Calu3 (cell line): ENCODE measurements at regions not wholly inside any gene's neighbourhood (a gene's known extent, or its start where the extent isn't known, plus 50 kb on each side); places are given as distances from the start of the nearest gene placed in this dataset.

Experiments
- BruUV-seq: library from RNA; stranded (reverse); fragments of 400-500 nt; replicated peaks from 2 replicates; lab custom pipeline; 2021; lab: Mats Ljungman, UMichigan
- CTCF ChIA-PET: fragments of 300-600 bp; sonication (Branson Sonifier 250); formaldehyde crosslinking; loops from one replicate; lab custom pipeline; 2022; ENCODE audit warnings: antibody characterized with exemption; lab: Charles Lee
- DNase-seq: peaks from one replicate; pipeline ENCODE4 v3.0.0; 2022
- H3K27ac Mint-ChIP-seq: one replicate; pipeline ENCODE4 v1.8.0; 2022; ENCODE audit warnings: mixed read lengths; ENCODE audit not compliant: unreplicated experiment
- H3K27me3 Mint-ChIP-seq: one replicate; pipeline ENCODE4 v1.8.0; 2022; ENCODE audit warnings: mixed read lengths; ENCODE audit not compliant: unreplicated experiment
- H3K36me3 Mint-ChIP-seq: one replicate; pipeline ENCODE4 v1.8.0; 2022; ENCODE audit warnings: mild to moderate bottlenecking, moderate library complexity, mixed read lengths; ENCODE audit not compliant: insufficient read depth, unreplicated experiment
- H3K4me1 Mint-ChIP-seq: one replicate; pipeline ENCODE4 v1.8.0; 2022; ENCODE audit warnings: mild to moderate bottlenecking, low read depth, mixed read lengths; ENCODE audit not compliant: unreplicated experiment
- H3K4me3 Mint-ChIP-seq: one replicate; pipeline ENCODE4 v1.8.0; 2022; ENCODE audit warnings: mild to moderate bottlenecking, low read depth, moderate library complexity, mixed read lengths; ENCODE audit not compliant: unreplicated experiment
- H3K9me3 Mint-ChIP-seq: one replicate; pipeline ENCODE4 v1.8.0; 2022; ENCODE audit warnings: low read depth, mixed read lengths; ENCODE audit not compliant: unreplicated experiment
- CTCF ChIP-seq: fragments of 200-600 bp; IDR thresholded peaks from one replicate; pipeline ENCODE4 v1.8.0; 2022; ENCODE audit warnings: antibody characterized with exemption; ENCODE audit not compliant: unreplicated experiment
- intact Hi-C: fragments of 100-400 bp; cut with micrococcal nuclease; formaldehyde crosslinking; loops from one replicate; pipeline ENCODE4 v1.10.0; 2022; ENCODE audit not compliant: unreplicated experiment

GRCh38 chr4:3649491-3649890 lies 116.7 kb upstream of the ADRA2C start:
- no peaks in the 10 kb centered on the region for H3K9me3 Mint-ChIP-seq
- TF ChIP-seq CTCF, result no peak
- H3K4me1 Mint-ChIP-seq, result peaks cover 8% of the 10 kb centered on the region
- BruUV-seq, result no TSS peak
- CTCF ChIA-PET, result no interaction called here
- no peaks in the 10 kb centered on the region for H3K27me3 Mint-ChIP-seq
- H3K27ac Mint-ChIP-seq, result no peak overlapping the region
- intact Hi-C loops, result no loop called here
- H3K4me3 Mint-ChIP-seq, result no peak overlapping the region
- H3K36me3 Mint-ChIP-seq, result no peaks in the 10 kb centered on the region
- DNase-seq, result no peak

- DNase-seq, result no peak
- CTCF ChIA-PET, result no interaction called here
- H3K4me1 Mint-ChIP-seq, result peaks cover 8% of the 10 kb centered on the region
- no peak overlapping the region for H3K4me3 Mint-ChIP-seq
- no peak overlapping the region for H3K27ac Mint-ChIP-seq
- no TSS peak for BruUV-seq
- intact Hi-C loops, result no loop called here
- no peak for TF ChIP-seq CTCF
- no peaks in the 10 kb centered on the region for H3K36me3 Mint-ChIP-seq
- no peaks in the 10 kb centered on the region for H3K27me3 Mint-ChIP-seq
- no peaks in the 10 kb centered on the region for H3K9me3 Mint-ChIP-seq
These were observed 116.5 kb upstream of the LRPAP1 start for GRCh38 chr4:3648731-3649130.

- BruUV-seq, result no TSS peak
- H3K27me3 Mint-ChIP-seq, result no peaks in the 10 kb centered on the region
- intact Hi-C loops, result no loop called here
- H3K27ac Mint-ChIP-seq, result no peak overlapping the region
- CTCF ChIA-PET, result no interaction called here
- H3K4me3 Mint-ChIP-seq, result no peak overlapping the region
- no peak for TF ChIP-seq CTCF
- H3K36me3 Mint-ChIP-seq, result no peaks in the 10 kb centered on the region
- H3K4me1 Mint-ChIP-seq, result peaks cover 8% of the 10 kb centered on the region
- no peak for DNase-seq
- no peaks in the 10 kb centered on the region for H3K9me3 Mint-ChIP-seq
These were observed 116.0 kb upstream of the LRPAP1 start for GRCh38 chr4:3648195-3648594.

- no TSS peak for BruUV-seq
- intact Hi-C loops, result no loop called here
- DNase-seq, result no peak
- Mint-ChIP-seq H3K4me3 (no peak overlapping the region), H3K4me1 (peaks cover 8% of the 10 kb centered on the region), H3K27me3 (no peaks in the 10 kb centered on the region), H3K36me3 (no peaks in the 10 kb centered on the region), H3K9me3 (no peaks in the 10 kb centered on the region), H3K27ac (no peak overlapping the region)
- CTCF ChIA-PET, result no interaction called here
- no peak for TF ChIP-seq CTCF
These were observed 115.2 kb upstream of the LRPAP1 start for GRCh38 chr4:3647421-3647820.
